HUES48 (cell line): ENCODE measurements at regions not wholly inside any gene's neighbourhood (a gene's known extent, or its start where the extent isn't known, plus 50 kb on each side); places are given as distances from the start of the nearest gene placed in this dataset.

ENCODE experiments used
- H3K27ac ChIP-seq: one replicate; pipeline ENCODE4 v1.7.0; 2013; ENCODE audit warnings: low read depth, low read length, inconsistent platforms
- H3K27me3 ChIP-seq: 2 replicates; pipeline ENCODE4 v1.6.1; 2013; ENCODE audit warnings: mild to moderate bottlenecking, low read length; ENCODE audit not compliant: control insufficient read depth, insufficient read depth
- H3K36me3 ChIP-seq: 2 replicates; pipeline ENCODE4 v1.6.1; 2013; ENCODE audit warnings: low read length; ENCODE audit not compliant: control insufficient read depth, insufficient read depth
- H3K4me1 ChIP-seq: 2 replicates; pipeline ENCODE4 v1.6.1; 2013; ENCODE audit warnings: mild to moderate bottlenecking, low read length; ENCODE audit not compliant: control insufficient read depth, insufficient read depth
- H3K4me3 ChIP-seq: 2 replicates; pipeline ENCODE4 v1.5.1; 2013; ENCODE audit warnings: mild to moderate bottlenecking, low read depth, low read length
- H3K9ac ChIP-seq: 2 replicates; pipeline ENCODE4 v1.6.1; 2013; ENCODE audit warnings: mild to moderate bottlenecking, low read depth, low read length, moderate library complexity
- H3K9me3 ChIP-seq: 2 replicates; pipeline ENCODE4 v1.6.1; 2013; ENCODE audit warnings: low read length; ENCODE audit not compliant: control insufficient read depth, insufficient read depth

DNA sequence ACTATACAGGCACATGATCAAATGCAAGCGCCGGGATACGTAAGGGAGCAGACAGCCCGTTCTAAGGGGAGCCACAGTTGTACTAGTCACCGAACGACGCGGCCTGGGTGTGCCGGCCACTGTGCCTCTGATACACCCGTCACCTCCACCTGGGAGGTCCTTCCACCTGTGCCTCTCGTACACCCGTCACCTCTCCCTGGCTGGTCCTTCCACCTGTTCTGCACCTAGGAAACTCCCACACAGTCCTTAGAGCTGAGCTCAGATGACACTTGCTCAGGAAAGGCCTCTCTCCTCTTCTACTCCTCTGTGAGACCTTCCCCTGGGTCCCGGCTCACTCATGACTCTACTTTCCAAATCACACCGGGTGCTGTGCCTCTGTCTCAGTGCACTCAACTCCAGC is 245.0 kb downstream of the TTLL2 start:
- no peak overlapping the region for H3K27ac ChIP-seq
- no peak overlapping the region for H3K4me3 ChIP-seq
- peaks cover 4% of the 10 kb centered on the region; the same call in 1 of the 2 replicates for H3K4me1 ChIP-seq
- H3K36me3 ChIP-seq = no peaks in the 10 kb centered on the region
- H3K9me3 ChIP-seq = no peaks in the 10 kb centered on the region
- H3K27me3 ChIP-seq = no peaks in the 10 kb centered on the region
- no peak overlapping the region for H3K9ac ChIP-seq

DNA sequence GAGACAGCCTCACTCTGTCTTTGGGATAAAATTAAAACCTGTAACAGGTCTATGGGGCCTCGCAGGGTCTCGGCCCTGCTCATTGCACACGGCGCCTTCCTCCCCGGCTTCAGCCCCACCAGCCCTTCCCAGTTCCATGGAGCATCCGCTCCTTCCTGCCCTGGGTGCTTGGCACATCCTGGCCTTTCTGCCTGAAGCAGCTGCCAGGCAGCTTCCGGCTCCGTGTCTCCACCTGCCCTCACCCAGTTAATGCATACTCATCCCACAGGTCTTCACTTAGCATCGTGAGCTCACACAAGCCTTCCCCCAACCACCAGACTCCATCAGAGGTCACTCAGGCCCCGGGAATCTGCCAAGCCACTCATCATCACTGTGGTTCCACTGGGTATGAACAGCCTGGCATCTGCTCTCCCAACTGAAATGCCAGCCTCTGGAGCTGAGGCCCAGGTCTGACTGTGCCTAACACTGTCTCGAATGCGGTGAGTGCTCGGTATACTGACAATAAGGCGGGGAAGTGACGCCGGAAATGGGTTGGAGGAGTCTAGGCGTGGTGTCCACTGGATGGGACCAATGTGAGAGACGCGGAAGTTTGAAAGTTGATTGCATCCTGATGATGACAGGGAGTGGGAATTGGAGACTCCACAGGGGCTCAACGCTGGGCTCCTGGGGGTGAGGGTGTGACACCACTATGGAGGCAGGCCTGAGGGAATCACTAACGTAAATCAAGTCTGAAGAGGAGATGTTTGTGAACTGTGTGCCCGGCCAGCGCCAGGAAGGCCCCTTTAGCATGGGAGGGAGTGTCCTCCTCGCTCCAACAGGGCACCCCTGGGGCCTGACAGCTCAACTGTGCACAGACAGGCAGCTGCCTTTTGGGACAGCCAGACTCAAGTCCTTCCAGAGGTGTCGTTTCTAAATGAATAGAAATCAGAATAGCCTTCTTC is 245.8 kb downstream of the TTLL2 start:
- no peaks in the 10 kb centered on the region for H3K36me3 ChIP-seq
- H3K27ac ChIP-seq = no peak overlapping the region
- no peak overlapping the region for H3K4me3 ChIP-seq
- H3K9me3 ChIP-seq = no peaks in the 10 kb centered on the region
- H3K4me1 ChIP-seq = peaks cover 2% of the 10 kb centered on the region; the same call in 1 of the 2 replicates
- H3K9ac ChIP-seq = no peak overlapping the region
- H3K27me3 ChIP-seq = no peaks in the 10 kb centered on the region

DNA sequence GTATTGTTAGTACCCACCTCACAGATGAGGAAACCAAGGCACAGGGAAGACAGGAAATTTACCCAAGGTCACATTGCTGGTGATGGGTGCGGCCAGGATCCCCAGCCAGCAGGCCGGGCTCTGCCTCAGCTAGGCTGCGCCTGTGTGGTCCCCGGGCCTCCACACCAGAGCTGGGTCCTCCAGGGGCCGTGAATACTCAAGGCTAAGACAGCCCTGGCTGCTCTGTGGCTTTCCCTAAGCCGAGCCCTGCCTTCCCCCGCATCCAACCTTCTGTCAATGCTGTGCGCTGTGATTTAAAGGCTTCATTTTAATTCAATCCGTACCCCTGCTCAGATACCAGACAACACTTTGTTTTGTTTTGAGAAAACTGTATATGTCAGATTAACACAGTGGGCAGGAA is 246.7 kb downstream of the TTLL2 start:
- Histone ChIP-seq H3K27me3 (no peaks in the 10 kb centered on the region), H3K9me3 (no peaks in the 10 kb centered on the region), H3K36me3 (no peaks in the 10 kb centered on the region), H3K9ac (no peak overlapping the region), H3K4me3 (no peak overlapping the region), H3K27ac (no peak overlapping the region), H3K4me1 (no peaks in the 10 kb centered on the region)

DNA sequence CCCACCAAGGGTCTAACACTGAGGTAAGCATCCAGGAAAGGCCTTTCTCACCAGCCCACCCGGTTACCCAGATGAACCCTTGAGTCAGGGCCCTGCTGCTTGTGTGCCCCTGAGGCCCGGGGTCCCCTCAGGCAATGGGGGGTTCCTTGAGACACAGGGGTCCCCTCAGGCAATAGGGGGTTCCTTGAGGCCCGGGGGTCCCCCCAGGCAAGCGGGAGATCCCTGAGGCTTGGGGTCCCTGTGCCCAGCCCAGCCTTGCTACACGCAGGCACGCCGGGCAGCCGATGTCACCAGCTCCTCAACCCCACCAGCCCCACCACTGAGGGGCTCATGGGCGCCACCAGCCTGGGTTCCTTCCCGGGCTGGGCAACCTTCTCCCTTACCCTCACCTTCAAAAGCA is 247.2 kb downstream of the TTLL2 start:
- no peaks in the 10 kb centered on the region for H3K9me3 ChIP-seq
- H3K9ac ChIP-seq = no peak overlapping the region
- no peaks in the 10 kb centered on the region for H3K4me1 ChIP-seq
- no peaks in the 10 kb centered on the region for H3K36me3 ChIP-seq
- no peaks in the 10 kb centered on the region for H3K27me3 ChIP-seq
- no peak overlapping the region for H3K4me3 ChIP-seq
- no peak overlapping the region for H3K27ac ChIP-seq

DNA sequence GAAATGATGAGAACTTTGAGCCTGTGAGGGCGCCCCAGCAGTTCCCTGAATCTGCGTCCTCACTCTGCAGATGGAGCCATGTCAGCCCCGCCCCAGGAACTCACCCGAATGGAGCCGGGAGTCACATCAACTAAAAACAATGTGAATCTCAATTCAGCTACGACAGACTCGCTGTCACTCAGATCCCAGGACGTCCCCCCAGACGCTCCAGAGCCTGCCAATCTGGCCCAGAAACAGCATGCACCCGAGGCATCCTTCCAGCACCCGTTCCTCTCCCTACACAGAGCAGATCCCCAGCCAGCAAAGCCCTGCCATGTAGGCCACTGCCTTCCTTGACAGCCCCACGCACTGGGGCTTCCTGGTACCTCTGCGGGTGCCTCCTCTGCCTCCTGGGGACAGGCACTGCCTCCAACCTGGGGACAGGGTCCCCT is 248.0 kb downstream of the TTLL2 start:
- Histone ChIP-seq H3K27me3 (no peaks in the 10 kb centered on the region), H3K27ac (no peak overlapping the region), H3K4me1 (no peaks in the 10 kb centered on the region), H3K4me3 (no peak overlapping the region), H3K36me3 (no peaks in the 10 kb centered on the region), H3K9ac (no peak overlapping the region), H3K9me3 (no peaks in the 10 kb centered on the region)

DNA sequence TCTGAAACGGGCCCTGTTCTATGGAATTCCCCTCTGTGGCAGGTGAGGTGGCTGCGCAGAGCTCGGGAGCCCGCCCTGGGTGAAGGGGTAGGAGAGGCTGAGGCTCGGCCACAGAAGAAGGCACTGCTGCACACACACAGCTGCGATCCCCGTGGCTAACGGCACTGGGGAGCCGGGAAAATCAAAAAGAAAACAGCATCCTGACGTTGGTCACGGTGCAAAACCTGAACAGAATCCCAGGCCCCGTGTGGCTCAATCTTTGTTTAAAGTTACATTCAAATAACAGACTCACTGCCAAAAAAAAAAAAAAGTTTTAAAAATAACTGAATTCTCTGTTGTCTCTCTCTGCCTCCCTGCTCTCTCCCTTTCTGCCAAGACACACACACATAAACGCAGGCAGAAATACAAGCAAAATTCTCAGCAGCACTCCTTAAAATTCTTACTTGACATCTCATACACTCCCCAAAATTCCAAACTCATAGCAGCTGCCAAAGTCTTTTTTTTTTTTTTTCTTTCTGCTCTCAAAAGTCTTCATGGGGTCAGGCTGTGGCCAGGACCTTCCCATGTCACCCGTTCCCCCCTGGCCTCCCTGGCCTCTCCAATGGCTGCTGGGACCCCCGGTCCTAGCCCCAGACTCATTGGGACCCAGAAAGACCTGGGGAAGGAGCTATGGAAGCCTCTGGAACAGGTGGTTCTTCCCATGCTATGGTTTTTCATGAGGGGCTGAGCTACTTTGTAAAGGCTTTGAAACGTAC is 248.8 kb downstream of the TTLL2 start:
- Histone ChIP-seq H3K27me3 (no peaks in the 10 kb centered on the region), H3K9me3 (no peaks in the 10 kb centered on the region), H3K9ac (no peak overlapping the region), H3K36me3 (no peaks in the 10 kb centered on the region), H3K4me3 (no peak overlapping the region), H3K4me1 (no peaks in the 10 kb centered on the region), H3K27ac (no peak overlapping the region)

DNA sequence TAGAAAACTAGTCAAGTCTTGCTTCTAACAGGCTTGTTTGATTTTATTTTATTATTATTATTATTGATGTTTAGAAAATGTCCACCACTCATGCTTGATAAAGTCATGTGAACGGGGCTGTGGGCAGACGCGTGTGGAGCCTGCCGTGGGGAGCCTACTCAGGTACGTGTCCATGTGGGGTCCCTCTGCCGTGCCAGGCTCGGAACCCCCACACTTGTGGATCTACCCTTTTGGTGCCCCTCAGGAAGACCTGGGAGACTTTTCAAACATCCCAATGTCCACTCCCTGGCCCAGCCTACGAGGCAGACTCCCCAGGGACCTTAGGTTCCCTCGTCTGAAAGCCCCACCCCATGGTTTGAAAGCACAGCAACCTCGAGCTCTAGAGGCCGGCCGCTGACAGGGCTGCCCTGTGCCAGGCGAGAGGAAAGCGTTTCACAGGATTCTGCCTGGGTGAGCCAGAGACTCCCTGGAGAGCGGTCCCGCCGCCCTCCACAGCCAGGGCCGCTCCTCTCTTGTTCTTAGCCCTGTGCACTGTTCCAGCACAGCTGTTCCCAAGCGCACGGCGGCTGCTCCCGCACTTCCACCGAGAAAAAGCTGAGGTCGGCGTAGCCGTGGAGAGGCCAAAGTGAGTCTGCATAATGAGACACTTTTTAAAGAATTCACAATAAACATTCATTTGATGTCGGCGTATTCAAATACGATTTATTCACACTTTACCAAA is 249.7 kb downstream of the TTLL2 start:
- no peaks in the 10 kb centered on the region for H3K4me1 ChIP-seq
- no peak overlapping the region for H3K4me3 ChIP-seq
- H3K9ac ChIP-seq = no peak overlapping the region
- H3K27me3 ChIP-seq = no peaks in the 10 kb centered on the region
- H3K27ac ChIP-seq = no peak overlapping the region
- H3K9me3 ChIP-seq = no peaks in the 10 kb centered on the region
- no peaks in the 10 kb centered on the region for H3K36me3 ChIP-seq

DNA sequence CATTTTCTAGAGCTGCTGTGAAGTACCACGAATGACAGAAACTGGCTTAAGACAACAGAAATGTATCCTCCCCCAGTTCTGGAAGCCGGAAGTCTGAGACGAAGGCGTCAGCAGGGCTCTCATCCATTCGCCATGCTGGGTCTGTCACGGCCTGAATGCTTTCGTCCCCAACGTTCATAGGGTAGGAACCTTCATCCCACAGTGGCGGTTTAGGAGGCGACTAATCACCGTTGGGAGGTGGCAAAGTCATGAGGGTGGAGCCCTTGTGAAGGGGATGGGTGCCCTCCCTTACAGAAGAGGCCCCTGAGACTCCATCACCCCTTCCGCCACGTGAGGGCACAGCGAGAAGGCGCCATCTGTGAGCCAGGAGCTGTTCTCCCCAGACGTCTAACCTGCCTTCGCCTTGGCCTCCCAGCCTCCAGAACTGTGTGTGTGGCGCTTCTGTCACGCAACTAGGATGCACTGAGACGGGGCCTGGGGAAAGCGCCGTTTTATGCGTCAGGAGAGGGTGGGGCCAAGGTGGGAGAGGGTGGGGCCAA is 250.3 kb downstream of the TTLL2 start:
- Histone ChIP-seq H3K36me3 (no peaks in the 10 kb centered on the region), H3K27ac (no peak overlapping the region), H3K4me3 (no peak overlapping the region), H3K27me3 (no peaks in the 10 kb centered on the region), H3K9me3 (no peaks in the 10 kb centered on the region), H3K9ac (no peak overlapping the region), H3K4me1 (no peaks in the 10 kb centered on the region)

DNA sequence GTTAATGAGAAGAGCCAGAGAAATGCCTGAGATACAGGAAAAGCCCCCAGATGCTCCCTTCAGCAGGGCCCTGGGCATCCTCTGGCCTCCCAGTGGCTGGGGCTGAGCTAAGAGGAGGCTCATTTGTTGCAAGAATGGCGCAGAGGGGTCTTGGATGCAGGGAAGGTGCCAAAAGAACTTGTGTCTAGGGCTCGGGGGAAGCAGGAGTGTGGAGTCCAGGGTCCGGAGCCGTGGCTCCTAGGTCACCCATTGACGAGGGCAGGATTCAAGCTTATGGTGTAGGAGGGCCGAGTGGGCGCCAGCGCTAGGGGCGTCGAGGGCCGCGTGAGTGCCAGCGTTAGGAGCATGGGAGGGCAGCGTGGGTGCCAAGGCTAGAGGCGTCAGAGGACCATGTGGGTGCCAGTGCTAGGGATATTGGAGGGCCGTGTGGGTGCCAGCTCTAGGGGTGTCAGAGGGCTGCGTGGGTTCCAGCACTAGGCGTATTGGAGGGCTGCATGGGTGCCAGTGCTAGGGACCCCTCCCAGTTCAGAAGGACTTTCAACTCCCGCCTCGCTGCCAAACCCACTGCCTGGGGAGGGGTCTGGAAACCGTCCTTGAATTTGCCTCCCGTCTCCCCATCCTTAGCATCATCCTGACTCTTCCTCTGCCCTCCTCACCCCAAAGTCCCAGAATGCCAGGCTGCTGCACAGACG is 250.5 kb upstream of the AFDN start:
- H3K4me3 ChIP-seq = no peak overlapping the region
- H3K9me3 ChIP-seq = no peaks in the 10 kb centered on the region
- H3K9ac ChIP-seq = no peak overlapping the region
- H3K27ac ChIP-seq = no peak overlapping the region
- no peaks in the 10 kb centered on the region for H3K4me1 ChIP-seq
- no peaks in the 10 kb centered on the region for H3K27me3 ChIP-seq
- no peaks in the 10 kb centered on the region for H3K36me3 ChIP-seq

DNA sequence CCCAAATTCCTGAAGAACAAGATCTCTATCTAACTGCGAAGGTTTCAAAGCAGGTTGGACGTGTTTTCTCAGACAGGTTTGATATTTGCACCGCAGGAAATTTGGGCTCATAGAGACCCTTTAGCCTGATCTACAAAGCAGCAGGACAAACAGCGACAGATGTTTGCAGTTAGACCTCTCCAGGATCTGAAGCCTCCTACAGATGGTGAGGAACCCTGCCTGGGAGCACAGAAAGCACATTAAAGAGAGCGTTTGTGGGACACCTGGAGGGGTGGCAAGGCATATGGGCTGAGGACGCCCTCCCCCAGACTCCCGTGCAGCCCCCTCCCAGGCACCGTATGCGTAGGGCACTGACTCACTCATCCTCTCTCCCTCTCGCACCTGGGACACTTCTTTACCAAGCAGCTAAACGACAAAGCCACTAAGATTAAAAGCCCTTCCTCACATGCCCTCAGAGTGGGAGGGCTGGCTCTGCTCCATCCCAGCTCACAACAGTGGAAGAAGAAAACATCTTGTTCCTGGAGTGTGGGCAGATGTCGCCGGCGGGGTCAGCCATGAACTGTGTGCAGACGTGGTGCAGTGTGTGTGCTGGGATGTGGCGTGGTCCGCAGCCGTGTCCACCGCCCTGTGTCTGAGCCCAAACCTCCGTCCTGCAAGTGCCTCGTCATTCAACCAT is 249.7 kb upstream of the AFDN start:
- H3K27ac ChIP-seq = no peak overlapping the region

More for the DNA sequence above, 249.7 kb upstream of the AFDN start:
- Histone ChIP-seq H3K27me3 (no peaks in the 10 kb centered on the region), H3K4me3 (no peak overlapping the region), H3K9ac (no peak overlapping the region), H3K9me3 (no peaks in the 10 kb centered on the region), H3K36me3 (no peaks in the 10 kb centered on the region), H3K4me1 (no peaks in the 10 kb centered on the region)
